Stimulated activated CD4-positive, alpha-beta T cell treated with anti-CD3 and anti-CD28 coated beads, TNF-alpha, amount 100 ng/mL, for 4 hours (primary cell): ENCODE measurements at regions not wholly inside any gene's neighbourhood (a gene's known extent, or its start where the extent isn't known, plus 50 kb on each side); places are given as distances from the start of the nearest gene placed in this dataset.
"Not testable (repeated sequence)": the region's sequence is repeated elsewhere in the genome, so short reads cannot be mapped to it uniquely, and the experiment has no call there.

Source experiments
- DNase-seq, 3 experiments: peaks; one replicate each; pipeline ENCODE4 v3.0.0-alpha.2; 2020; ENCODE audit warnings: low read depth in 3 of 3

DNA sequence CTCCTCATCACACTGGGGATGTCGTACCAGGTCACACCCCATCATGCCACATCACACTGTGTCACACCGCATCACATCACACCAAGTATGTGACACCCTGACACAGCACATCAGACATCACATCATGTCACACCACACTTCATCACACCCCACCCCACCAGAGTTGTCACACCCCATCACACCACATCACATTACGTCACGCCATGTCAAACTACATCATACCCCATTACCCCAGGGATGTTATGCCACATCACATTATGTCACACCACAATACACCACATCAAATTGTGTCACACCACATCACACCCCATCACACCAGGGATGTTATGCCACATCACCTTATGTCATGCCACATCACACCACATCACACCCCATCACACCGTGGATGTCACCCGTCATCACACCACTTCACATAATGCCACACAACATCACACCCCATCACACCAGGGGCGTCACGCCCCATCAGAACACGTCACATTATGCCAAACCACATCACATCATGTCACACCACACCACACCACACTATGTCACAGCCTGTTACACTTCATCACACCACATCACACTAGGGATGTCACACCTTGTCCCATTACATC is 133.6 kb downstream of the TMEM121 start:
- no peak for DNase-seq

GRCh38 chr14:105660816-105661531 is 134.6 kb downstream of the TMEM121 start:
- no peak for DNase-seq

DNA sequence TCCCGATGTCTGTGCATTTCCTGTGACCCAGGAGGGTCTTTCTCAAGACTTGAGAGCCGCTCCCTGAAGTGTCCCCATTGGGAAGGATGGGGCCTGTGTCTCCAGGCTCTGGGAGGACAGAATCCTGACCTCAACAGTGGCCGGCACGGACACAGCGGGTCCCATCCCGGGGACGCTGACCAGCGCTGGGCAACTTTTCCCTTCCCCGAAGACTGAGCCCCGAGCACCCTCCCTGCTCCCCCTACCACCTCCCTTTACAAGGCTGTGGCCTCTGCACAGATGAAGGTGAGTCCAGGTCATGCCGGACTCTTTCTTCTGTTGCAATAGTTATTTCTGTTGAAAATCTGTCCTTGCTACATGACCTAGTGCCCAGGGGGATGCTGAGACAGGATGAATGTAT is 135.7 kb downstream of the TMEM121 start:
- not testable (repeated sequence) for DNase-seq

DNA sequence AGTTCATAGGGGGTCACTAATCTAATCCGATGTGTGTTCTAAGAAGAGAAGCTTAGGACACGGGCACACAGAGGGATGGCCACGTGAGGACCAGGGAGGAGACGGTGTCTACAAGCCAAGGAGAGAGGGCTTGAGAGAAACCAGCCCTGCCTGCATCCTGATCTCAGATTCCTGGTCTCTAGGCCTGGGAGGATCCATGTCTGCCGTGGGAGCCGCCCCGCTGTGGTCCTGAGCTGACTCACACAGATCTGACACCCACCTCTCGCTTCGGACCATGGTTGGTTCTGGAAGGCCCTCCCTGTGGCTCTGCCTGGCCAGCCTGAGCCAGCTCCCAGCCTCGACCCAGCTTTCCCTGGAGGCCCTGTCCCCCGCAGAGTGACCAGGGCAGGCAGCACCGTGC is 136.2 kb downstream of the TMEM121 start:
- not testable (repeated sequence) for DNase-seq

GRCh38 chr14:105663323-105663722 is 136.9 kb downstream of the TMEM121 start:
- not testable (repeated sequence) for DNase-seq

- DNase-seq: not testable (repeated sequence)
These were observed 137.6 kb downstream of the TMEM121 start for GRCh38 chr14:105663818-105664596.

- no peak for DNase-seq
These were observed 138.3 kb downstream of the TMEM121 start for GRCh38 chr14:105664691-105665090.

DNA sequence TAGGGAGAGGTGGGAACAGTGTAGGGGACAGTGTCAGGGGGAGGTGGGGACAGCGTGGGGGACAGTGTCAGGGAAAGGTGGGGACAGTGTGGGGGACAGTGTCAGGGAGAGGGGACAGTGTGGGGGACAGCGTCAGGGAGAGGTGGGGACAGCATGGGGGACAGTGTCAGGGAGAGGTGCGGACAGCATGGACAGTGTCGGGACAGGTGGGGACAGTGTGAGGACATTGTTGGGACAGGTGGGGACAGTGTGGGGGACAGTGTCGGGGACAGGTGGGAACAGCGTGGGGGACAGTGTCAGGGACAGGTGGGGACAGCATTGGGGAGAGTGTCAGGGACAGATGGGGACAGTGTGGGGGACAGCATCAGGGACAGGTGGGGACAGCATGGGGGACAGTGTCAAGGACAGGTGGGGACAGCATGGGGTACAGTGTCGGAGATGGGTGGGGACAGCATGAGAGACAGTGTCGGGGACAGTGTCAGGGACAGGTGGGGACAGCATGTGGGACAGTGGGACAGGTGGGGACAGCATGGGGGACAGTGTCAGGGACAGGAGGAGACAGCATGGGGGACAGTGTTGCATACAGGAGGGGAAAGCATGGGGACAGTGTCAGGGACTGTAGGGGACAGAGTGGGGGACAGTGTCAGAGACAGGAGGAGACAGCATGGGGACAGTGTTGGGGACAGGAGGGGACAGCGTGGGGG is 139.0 kb downstream of the TMEM121 start:
- no peak for DNase-seq

GRCh38 chr14:105665951-105666277 is 139.5 kb downstream of the TMEM121 start:
- DNase-seq: no peak

- no peak for DNase-seq
These were observed 140.0 kb downstream of the TMEM121 start for GRCh38 chr14:105666420-105666819.

GRCh38 chr14:105666991-105667662 is 140.7 kb downstream of the TMEM121 start:
- not testable (repeated sequence) for DNase-seq

DNA sequence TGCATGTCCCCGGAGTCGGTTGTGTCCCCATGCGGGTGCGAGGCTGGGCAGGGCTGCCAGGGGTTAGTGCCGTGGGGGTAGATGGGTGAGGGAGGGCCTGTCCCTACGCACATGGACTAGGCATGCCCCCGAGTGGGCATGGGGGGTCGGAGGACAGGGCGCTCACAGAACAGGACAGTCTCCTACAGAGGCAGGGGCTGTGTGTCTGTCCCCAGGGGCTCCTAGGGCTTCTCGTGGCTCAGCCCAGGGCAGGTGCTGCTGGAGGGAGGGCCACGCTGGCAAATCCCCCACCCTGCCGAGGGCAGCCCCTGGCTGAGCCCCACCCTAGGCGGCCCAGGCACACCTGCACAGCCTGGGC is 141.3 kb downstream of the TMEM121 start:
- not testable (repeated sequence) for DNase-seq

GRCh38 chr14:105668021-105668420 is 141.6 kb downstream of the TMEM121 start:
- DNase-seq: not testable (repeated sequence)

DNA sequence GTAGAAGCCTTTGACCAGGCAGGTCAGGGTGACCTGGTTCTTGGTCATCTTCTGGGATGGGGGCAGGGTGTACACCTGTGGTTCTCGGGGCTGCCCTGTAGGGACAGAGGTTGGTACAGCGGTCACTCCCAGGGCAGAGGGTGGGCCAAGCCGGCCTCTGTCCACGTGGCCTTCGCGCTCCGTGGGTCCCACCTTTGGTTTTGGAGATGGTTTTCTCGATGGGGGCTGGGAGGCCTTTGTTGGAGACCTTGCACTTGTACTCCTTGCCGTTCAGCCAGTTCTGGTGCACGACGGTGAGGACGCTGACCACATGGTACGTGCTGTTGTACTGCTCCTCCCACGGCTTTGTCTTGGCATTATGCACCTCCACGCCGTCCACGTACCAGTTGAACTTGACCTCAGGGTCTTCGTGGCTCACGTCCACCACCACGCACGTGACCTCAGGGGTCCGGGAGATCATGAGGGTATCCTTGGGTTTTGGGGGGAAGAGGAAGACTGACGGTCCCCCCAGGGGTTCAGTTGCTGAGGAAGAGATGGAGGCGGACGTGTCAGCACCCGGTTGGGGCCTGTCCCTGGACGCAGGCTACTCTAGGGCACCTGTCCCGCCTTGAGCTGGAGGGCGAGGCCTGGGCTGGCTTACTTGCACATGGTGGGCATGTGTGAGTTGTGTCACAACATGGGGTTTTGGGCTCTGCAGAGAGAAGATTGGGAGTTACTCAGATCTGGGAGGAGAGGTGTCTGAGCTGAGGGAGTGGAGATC is 142.3 kb downstream of the TMEM121 start:
- DNase-seq: not testable (repeated sequence)

GRCh38 chr14:105669231-105669610 is 142.8 kb downstream of the TMEM121 start:
- DNase-seq: not testable (repeated sequence)

- DNase-seq: not testable (repeated sequence)
These were observed 143.3 kb downstream of the TMEM121 start for GRCh38 chr14:105669646-105670045.

- DNase-seq: not testable (repeated sequence)
These were observed 146.2 kb downstream of the TMEM121 start for GRCh38 chr14:105672450-105673200.

- not testable (repeated sequence) for DNase-seq
These were observed 149.1 kb downstream of the TMEM121 start for GRCh38 chr14:105675433-105675832.

DNA sequence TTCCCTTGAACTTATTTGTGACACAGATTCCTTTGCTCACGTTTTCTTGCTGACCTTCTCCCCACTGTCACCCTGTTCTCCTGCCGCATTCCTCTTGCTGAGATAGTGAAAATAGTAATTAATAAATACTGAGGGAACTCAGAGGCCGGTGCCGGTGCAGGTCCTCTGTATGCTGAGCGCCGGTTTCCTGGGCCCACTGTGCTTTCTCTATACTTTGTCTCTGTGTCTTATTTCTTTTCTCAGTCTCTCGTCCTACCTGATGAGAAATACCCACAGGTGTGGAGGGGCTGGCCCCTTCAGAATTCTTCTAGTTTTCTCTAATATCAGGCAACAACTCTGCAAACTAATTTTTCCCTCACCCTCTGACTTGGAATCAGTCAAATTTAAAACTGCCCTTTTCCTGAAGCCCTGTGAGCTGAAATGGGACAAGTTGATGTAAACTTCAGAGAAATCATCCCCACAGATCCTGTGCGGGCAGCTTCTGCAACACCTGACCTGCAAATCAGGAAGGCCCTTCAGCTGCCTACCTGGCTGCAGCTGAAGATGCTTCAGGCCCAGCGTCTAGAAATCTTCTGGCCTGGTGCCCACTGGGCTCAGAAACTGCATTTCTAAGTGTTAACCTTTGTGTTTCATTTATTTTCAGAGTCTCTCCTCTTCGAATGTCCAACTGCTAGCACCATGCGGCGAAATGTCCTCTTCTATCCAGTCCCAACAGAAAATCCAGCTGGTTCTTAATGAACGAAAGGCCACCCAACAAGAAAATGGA is 149.7 kb downstream of the TMEM121 start:
- not testable (repeated sequence) for DNase-seq
